ENCODE measurements at regions not wholly inside any gene's neighbourhood (a gene's known extent, or its start where the extent isn't known, plus 50 kb on each side); places are given as distances from the start of the nearest gene placed in this dataset.

GRCh38 chr10:121662945-121663917 is 65.0 kb upstream of the FGFR2 start:
- Mint-ChIP-seq H3K36me3 (ENCODE audit: unreplicated experiment) (no peaks in the 10 kb centered on the region), H3K4me1 (ENCODE audit: low read depth, unreplicated experiment) (peaks cover 5% of the 10 kb centered on the region), H3K27me3 (ENCODE audit: unreplicated experiment) (peaks cover 4% of the 10 kb centered on the region), H3K9me3 (ENCODE audit: unreplicated experiment) (peaks cover 4% of the 10 kb centered on the region), H3K27ac (ENCODE audit: unreplicated experiment) (no peak overlapping the region), H3K4me3 (ENCODE audit: unreplicated experiment) (no peak overlapping the region)
- TF ChIP-seq CTCF (IDR thresholded peaks at IDR 0.05; ENCODE audit: partially characterized antibody, unreplicated experiment), result peak; percentile 64
- peak; percentile 76 for DNase-seq

DNA sequence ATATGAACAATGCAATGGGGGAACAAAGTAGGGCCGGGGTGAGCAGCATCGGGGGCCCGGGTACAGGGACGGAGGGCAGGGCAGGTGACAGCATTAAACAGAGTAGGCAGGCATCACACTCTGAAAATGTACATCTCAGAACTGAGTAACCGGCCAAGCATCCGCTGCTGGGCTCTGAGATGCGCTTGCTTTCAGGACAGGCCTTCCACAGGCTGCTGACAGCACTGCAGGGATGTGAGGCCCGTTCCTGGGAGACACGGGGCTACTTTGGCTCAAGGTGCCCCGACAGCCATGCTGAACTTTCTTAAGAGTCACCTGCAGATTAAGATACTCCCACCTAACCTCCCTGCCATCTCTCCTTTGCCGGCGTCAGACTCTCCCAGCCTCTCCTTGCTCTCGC is 64.3 kb upstream of the FGFR2 start:
- TF ChIP-seq CTCF (IDR thresholded peaks at IDR 0.05; ENCODE audit: partially characterized antibody, unreplicated experiment), result no peak
- Mint-ChIP-seq H3K27me3 (ENCODE audit: unreplicated experiment) (peaks cover 3% of the 10 kb centered on the region), H3K4me1 (ENCODE audit: low read depth, unreplicated experiment) (no peaks in the 10 kb centered on the region), H3K4me3 (ENCODE audit: unreplicated experiment) (no peak overlapping the region), H3K36me3 (ENCODE audit: unreplicated experiment) (no peaks in the 10 kb centered on the region), H3K9me3 (ENCODE audit: unreplicated experiment) (peaks cover 4% of the 10 kb centered on the region), H3K27ac (ENCODE audit: unreplicated experiment) (no peak overlapping the region)
- no peak for DNase-seq

DNA sequence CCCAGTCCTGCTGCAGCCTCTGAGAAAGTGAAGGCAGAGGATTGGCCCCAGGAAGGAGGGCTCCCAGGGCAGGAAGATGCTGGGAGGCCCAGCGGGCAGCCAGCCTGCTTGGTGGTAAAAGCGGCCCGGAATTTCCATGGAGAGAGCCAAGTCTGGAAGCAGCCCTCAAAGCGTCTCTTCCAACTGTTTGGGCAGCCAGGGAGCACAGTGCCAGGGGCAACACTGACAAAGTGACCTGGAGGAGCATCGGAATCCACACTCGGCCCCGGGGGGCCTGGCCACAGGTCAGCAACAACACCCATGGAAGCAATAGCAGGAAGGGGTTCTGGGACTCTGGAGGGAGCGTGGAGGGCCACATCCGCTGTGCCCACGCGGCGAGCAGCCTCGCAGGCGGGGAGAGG is 63.2 kb upstream of the FGFR2 start:
- Mint-ChIP-seq H3K27ac (ENCODE audit: unreplicated experiment) (no peak overlapping the region), H3K9me3 (ENCODE audit: unreplicated experiment) (no peaks in the 10 kb centered on the region), H3K36me3 (ENCODE audit: unreplicated experiment) (no peaks in the 10 kb centered on the region), H3K4me1 (ENCODE audit: low read depth, unreplicated experiment) (no peaks in the 10 kb centered on the region), H3K27me3 (ENCODE audit: unreplicated experiment) (peaks cover 3% of the 10 kb centered on the region), H3K4me3 (ENCODE audit: unreplicated experiment) (no peak overlapping the region)
- DNase-seq, result no peak
- no peak for TF ChIP-seq CTCF (IDR thresholded peaks at IDR 0.05; ENCODE audit: partially characterized antibody, unreplicated experiment)

DNA sequence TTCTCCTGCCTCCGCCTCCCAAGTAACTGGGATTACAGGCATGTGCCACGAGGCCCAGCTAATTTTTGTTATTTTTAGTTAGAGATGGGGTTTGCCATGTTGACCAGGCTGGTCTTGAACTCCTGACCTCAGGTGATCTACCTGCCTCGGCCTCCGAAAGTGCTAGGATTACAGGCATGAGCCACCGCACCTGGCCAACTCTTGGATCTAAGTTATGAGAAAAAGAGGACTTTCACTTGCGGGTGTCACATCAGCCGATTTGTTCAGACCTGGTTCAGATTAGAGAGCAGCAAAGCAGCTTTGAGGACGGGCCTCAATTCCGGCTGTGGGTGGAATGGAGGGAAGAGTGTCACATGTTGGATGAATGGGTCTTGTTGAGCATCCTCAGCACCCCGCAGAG is 61.0 kb upstream of the FGFR2 start:
- H3K4me3 Mint-ChIP-seq (ENCODE audit: unreplicated experiment), result no peak overlapping the region

More for the DNA sequence above, 61.0 kb upstream of the FGFR2 start:
- Mint-ChIP-seq H3K9me3 (ENCODE audit: unreplicated experiment) (no peaks in the 10 kb centered on the region), H3K4me1 (ENCODE audit: low read depth, unreplicated experiment) (no peaks in the 10 kb centered on the region), H3K27me3 (ENCODE audit: unreplicated experiment) (peaks cover 3% of the 10 kb centered on the region), H3K36me3 (ENCODE audit: unreplicated experiment) (no peaks in the 10 kb centered on the region), H3K27ac (ENCODE audit: unreplicated experiment) (no peak overlapping the region)
- no peak for TF ChIP-seq CTCF (IDR thresholded peaks at IDR 0.05; ENCODE audit: partially characterized antibody, unreplicated experiment)
- no peak for DNase-seq
